Osteocyte (in vitro differentiated cells): ENCODE measurements at regions not wholly inside any gene's neighbourhood (a gene's known extent, or its start where the extent isn't known, plus 50 kb on each side); places are given as distances from the start of the nearest gene placed in this dataset.
"Not testable (repeated sequence)": the region's sequence is repeated elsewhere in the genome, so short reads cannot be mapped to it uniquely, and the experiment has no call there.

Experiments used
- DNase-seq: peaks from one replicate; pipeline ENCODE4 v3.0.0; 2021; ENCODE audit warnings: mixed read lengths; ENCODE audit not compliant: unreplicated experiment; ENCODE audit errors: extremely low spot score
- H3K27ac Mint-ChIP-seq: one replicate; pipeline ENCODE4 v1.8.0; 2021; ENCODE audit warnings: mild to moderate bottlenecking, mixed read lengths; ENCODE audit not compliant: unreplicated experiment
- H3K27me3 Mint-ChIP-seq: one replicate; pipeline ENCODE4 v1.8.0; 2021; ENCODE audit warnings: mixed read lengths; ENCODE audit not compliant: unreplicated experiment
- H3K36me3 Mint-ChIP-seq: one replicate; pipeline ENCODE4 v1.8.0; 2021; ENCODE audit warnings: mixed read lengths; ENCODE audit not compliant: unreplicated experiment
- H3K4me1 Mint-ChIP-seq: one replicate; pipeline ENCODE4 v1.8.0; 2021; ENCODE audit warnings: mixed read lengths; ENCODE audit not compliant: unreplicated experiment
- H3K4me3 Mint-ChIP-seq: one replicate; pipeline ENCODE4 v1.8.0; 2021; ENCODE audit warnings: mild to moderate bottlenecking, moderate library complexity, mixed read lengths; ENCODE audit not compliant: unreplicated experiment
- H3K9me3 Mint-ChIP-seq: one replicate; pipeline ENCODE4 v1.8.0; 2021; ENCODE audit warnings: mixed read lengths; ENCODE audit not compliant: unreplicated experiment
- CTCF ChIP-seq: fragments of 200-600 bp; sonication (generic); IDR thresholded peaks from 2 replicates; pipeline ENCODE4 v1.5.0; 2021; ENCODE audit warnings: antibody characterized with exemption, mild to moderate bottlenecking, moderate library complexity

DNA sequence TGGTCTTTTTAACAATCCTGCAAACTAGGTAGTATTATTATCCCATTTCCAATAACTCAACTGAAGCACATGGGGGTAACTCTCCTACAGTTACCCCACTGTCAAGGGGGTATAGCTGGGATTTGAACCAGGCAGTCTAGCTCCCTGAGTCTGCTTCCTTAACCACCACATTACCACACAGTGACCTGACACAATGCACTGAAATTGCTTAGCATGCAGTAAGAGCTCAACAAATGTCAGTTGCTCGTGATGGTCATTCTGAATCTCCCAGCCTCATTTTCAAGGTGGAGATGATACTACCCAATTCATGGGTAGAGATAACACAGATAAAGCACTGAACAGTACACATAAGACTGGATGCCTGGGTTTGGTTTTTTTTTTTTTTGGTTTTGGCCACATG, 193.2 kb upstream of the MYLIP start:
- Mint-ChIP-seq H3K27me3 (no peaks in the 10 kb centered on the region), H3K36me3 (peaks cover 6% of the 10 kb centered on the region), H3K4me3 (no peak overlapping the region), H3K4me1 (no peaks in the 10 kb centered on the region), H3K9me3 (peaks cover 36% of the 10 kb centered on the region), H3K27ac (no peak overlapping the region)
- DNase-seq = no peak
- TF ChIP-seq CTCF = no peak

DNA sequence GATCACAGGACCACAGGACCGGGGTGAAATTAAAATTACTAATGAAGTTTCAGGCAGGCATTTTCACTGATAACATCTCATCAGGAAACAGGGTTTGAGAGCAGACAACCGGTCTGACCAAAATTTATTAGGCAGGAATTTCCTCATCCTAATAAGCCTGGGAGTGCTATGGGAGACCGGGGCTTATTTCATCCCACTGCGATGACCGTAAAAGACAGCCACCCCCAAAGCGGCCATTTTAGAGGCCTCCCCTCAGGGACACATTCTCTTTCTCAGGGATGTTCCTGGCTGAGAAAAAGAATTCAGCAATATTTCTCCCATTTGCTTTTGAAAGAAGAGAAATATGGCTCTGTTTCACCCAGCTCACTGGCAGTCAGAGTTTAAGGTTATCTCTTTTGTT, 197.2 kb upstream of the MYLIP start:
- H3K36me3 Mint-ChIP-seq, H3K4me1 Mint-ChIP-seq, H3K27ac Mint-ChIP-seq, H3K27me3 Mint-ChIP-seq, H3K4me3 Mint-ChIP-seq, DNase-seq: not testable (repeated sequence)
- H3K9me3 Mint-ChIP-seq = peaks cover 25% of the 10 kb centered on the region

- Mint-ChIP-seq H3K36me3 (peaks cover 9% of the 10 kb centered on the region), H3K27me3 (no peaks in the 10 kb centered on the region), H3K9me3 (peaks cover 25% of the 10 kb centered on the region), H3K4me1 (peaks cover 6% of the 10 kb centered on the region), H3K27ac (no peak overlapping the region), H3K4me3 (no peak overlapping the region)
- TF ChIP-seq CTCF = no peak
- no peak for DNase-seq
Measured at GRCh38 chr6:15930207-15930606, 198.7 kb upstream of the MYLIP start.

GRCh38 chr6:15929685-15930084, 199.2 kb upstream of the MYLIP start:
- Mint-ChIP-seq H3K9me3 (peaks cover 25% of the 10 kb centered on the region), H3K27ac (no peak overlapping the region), H3K27me3 (no peaks in the 10 kb centered on the region), H3K36me3 (peaks cover 9% of the 10 kb centered on the region), H3K4me1 (peaks cover 6% of the 10 kb centered on the region), H3K4me3 (no peak overlapping the region)
- DNase-seq = no peak
- no peak for TF ChIP-seq CTCF

DNA sequence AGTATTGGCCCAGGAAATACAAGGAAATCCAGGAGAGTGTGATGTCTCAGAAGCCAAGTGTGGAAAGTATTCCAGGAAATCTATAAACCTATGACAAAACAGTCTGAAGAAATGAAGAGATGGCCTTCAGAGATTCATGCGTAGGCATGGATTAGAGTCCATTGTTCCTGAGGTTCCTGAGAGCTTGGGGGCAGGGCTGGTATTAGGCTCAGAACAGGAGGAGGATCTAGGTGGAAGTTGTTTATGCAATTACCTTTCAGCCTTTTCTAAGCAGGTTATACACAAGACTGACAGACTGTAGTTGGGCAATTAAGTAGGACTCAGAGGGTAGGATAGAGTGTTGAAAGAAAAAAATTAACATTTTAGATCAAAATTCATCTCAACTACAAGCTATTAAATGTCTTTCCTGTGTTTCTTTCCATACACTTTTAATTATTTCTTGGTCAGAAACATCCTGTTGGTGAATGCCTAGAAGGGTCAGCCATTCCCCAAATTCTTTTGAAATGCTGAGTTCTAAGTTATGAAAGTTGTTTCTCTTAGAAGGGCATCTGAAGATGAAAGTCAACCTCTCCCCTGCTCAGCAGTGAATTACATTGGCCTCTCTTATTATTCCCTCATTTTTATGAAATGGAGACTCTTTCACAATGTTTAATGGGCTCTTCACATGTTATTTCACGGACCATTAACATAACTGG, 201.2 kb upstream of the MYLIP start:
- no peak for DNase-seq
- Mint-ChIP-seq H3K9me3 (peaks cover 25% of the 10 kb centered on the region), H3K4me3 (no peak overlapping the region), H3K27ac (no peak overlapping the region), H3K4me1 (peaks cover 12% of the 10 kb centered on the region), H3K36me3 (peaks cover 9% of the 10 kb centered on the region), H3K27me3 (no peaks in the 10 kb centered on the region)
- no peak for TF ChIP-seq CTCF
